H9 (cell line): ENCODE measurements at regions not wholly inside any gene's neighbourhood (a gene's known extent, or its start where the extent isn't known, plus 50 kb on each side); places are given as distances from the start of the nearest gene placed in this dataset.

ENCODE experiments used
- DNase-seq: peaks from one replicate; pipeline ENCODE4 v3.0.0-alpha.2; 2017
- H2AFZ ChIP-seq: one replicate; pipeline ENCODE4 v1.6.1; 2013; ENCODE audit warnings: mild to moderate bottlenecking, low read length, control low read depth, moderate library complexity
- H2AK5ac ChIP-seq: 2 replicates; pipeline ENCODE4 v1.6.1; 2013; ENCODE audit warnings: low read length, control low read depth, mixed read lengths; ENCODE audit not compliant: insufficient read length
- H2BK120ac ChIP-seq: one replicate; pipeline ENCODE4 v1.6.1; 2013; ENCODE audit warnings: low read depth, mild to moderate bottlenecking, low read length, control low read depth, inconsistent platforms; ENCODE audit not compliant: poor library complexity, severe bottlenecking
- H2BK12ac ChIP-seq: 2 replicates; pipeline ENCODE4 v1.6.1; 2013; ENCODE audit warnings: low read length, control low read depth, mixed read lengths, low read depth; ENCODE audit not compliant: insufficient read length
- H2BK15ac ChIP-seq: 2 replicates; pipeline ENCODE4 v1.6.1; 2013; ENCODE audit warnings: low read depth, low read length, control low read depth
- H2BK20ac ChIP-seq: one replicate; pipeline ENCODE4 v1.6.1; 2013; ENCODE audit warnings: low read depth, mild to moderate bottlenecking, low read length, control low read depth, inconsistent platforms; ENCODE audit not compliant: poor library complexity, severe bottlenecking
- H2BK5ac ChIP-seq: 2 replicates; pipeline ENCODE4 v1.6.1; 2013; ENCODE audit warnings: low read length, control low read depth, mixed read lengths; ENCODE audit not compliant: insufficient read length
- H3K14ac ChIP-seq: 2 replicates; pipeline ENCODE4 v1.6.1; 2013; ENCODE audit warnings: low read length, control low read depth; ENCODE audit not compliant: insufficient read depth
- H3K18ac ChIP-seq: 2 replicates; pipeline ENCODE4 v1.6.1; 2013; ENCODE audit warnings: low read depth, mild to moderate bottlenecking, mixed read lengths, low read length, control low read depth; ENCODE audit not compliant: insufficient read length
- H3K23ac ChIP-seq: 2 replicates; pipeline ENCODE4 v1.6.1; 2013; ENCODE audit warnings: low read length, control low read depth, mixed read lengths, low read depth; ENCODE audit not compliant: insufficient read length
- H3K23me2 ChIP-seq: 2 replicates; pipeline ENCODE4 v1.6.1; 2013; ENCODE audit warnings: low read depth, mild to moderate bottlenecking, mixed read lengths, low read length, control low read depth; ENCODE audit not compliant: insufficient read length, poor library complexity, severe bottlenecking
- H3K27ac ChIP-seq: 2 replicates; pipeline ENCODE4 v1.5.1; 2013; ENCODE audit warnings: low read length, control low read depth, mixed read lengths, low read depth; ENCODE audit not compliant: insufficient read length
- H3K27me3 ChIP-seq: 2 replicates; pipeline ENCODE4 v1.6.1; 2013; ENCODE audit warnings: low read length, control low read depth, inconsistent platforms; ENCODE audit not compliant: insufficient read depth
- H3K4ac ChIP-seq: 2 replicates; pipeline ENCODE4 v1.6.1; 2013; ENCODE audit warnings: low read depth, mild to moderate bottlenecking, control low read depth, inconsistent platforms, low read length, moderate library complexity
- H3K4me1 ChIP-seq: 2 replicates; pipeline ENCODE4 v1.6.1; 2013; ENCODE audit warnings: low read length, control low read depth, inconsistent platforms; ENCODE audit not compliant: insufficient read depth
- H3K4me2 ChIP-seq: 2 replicates; pipeline ENCODE4 v1.6.1; 2013; ENCODE audit warnings: low read length, control low read depth, mixed read lengths; ENCODE audit not compliant: insufficient read length, insufficient read depth
- H3K56ac ChIP-seq: 2 replicates; pipeline ENCODE4 v1.6.1; 2013; ENCODE audit warnings: low read depth, mild to moderate bottlenecking, mixed read lengths, low read length, control low read depth; ENCODE audit not compliant: insufficient read length
- H3K79me1 ChIP-seq: 2 replicates; pipeline ENCODE4 v1.6.1; 2013; ENCODE audit warnings: low read depth, mild to moderate bottlenecking, moderate library complexity, low read length, control low read depth, inconsistent platforms; ENCODE audit not compliant: insufficient read depth, poor library complexity, severe bottlenecking
- H3K79me2 ChIP-seq: 2 replicates; pipeline ENCODE4 v1.6.1; 2013; ENCODE audit warnings: low read length, control low read depth, inconsistent platforms; ENCODE audit not compliant: insufficient read depth
- H3K9ac ChIP-seq: 2 replicates; pipeline ENCODE4 v1.6.1; 2013; ENCODE audit warnings: low read length, control low read depth, mixed read lengths; ENCODE audit not compliant: insufficient read length; ENCODE audit errors: extremely low read depth
- H3K9me3 ChIP-seq: one replicate; pipeline ENCODE4 v1.6.1; 2013; ENCODE audit warnings: low read depth, low read length, inconsistent platforms; ENCODE audit not compliant: control insufficient read depth
- H3T11ph ChIP-seq: one replicate; pipeline ENCODE4 v1.6.1; 2013; ENCODE audit warnings: mild to moderate bottlenecking, low read length, control low read depth, inconsistent platforms
- H4K20me1 ChIP-seq: one replicate; pipeline ENCODE4 v1.6.1; 2013; ENCODE audit not compliant: control insufficient read depth, insufficient read length, insufficient read depth
- H4K5ac ChIP-seq: 2 replicates; pipeline ENCODE4 v1.6.1; 2013; ENCODE audit warnings: low read depth, mild to moderate bottlenecking, mixed read lengths, low read length, control low read depth; ENCODE audit not compliant: insufficient read length
- H4K8ac ChIP-seq: replicated peaks from 2 replicates; pipeline ENCODE4 v1.6.1; 2013; ENCODE audit warnings: low read length, control low read depth, mixed read lengths, low read depth; ENCODE audit not compliant: insufficient read length
- H4K91ac ChIP-seq: 2 replicates; pipeline ENCODE4 v1.6.1; 2013; ENCODE audit warnings: low read depth, mild to moderate bottlenecking, moderate library complexity, mixed read lengths, low read length, control low read depth; ENCODE audit not compliant: insufficient read length
- H3K27ac Mint-ChIP-seq, 3 experiments: 2 replicates in 2 of 3; 3 replicates in 1 of 3; pipeline ENCODE4 v1.8.0; 2020 to 2021; ENCODE audit warnings: mixed read lengths in 3 of 3, mild to moderate bottlenecking in 1 of 3, moderate library complexity in 1 of 3
- H3K27me3 Mint-ChIP-seq: 2 replicates; pipeline ENCODE4 v1.8.0; 2021; ENCODE audit warnings: low read depth, mild to moderate bottlenecking, moderate library complexity, mixed read lengths
- H3K36me3 Mint-ChIP-seq, 3 experiments: 2 replicates in 2 of 3; 3 replicates in 1 of 3; pipeline ENCODE4 v1.8.0; 2020 to 2021; ENCODE audit warnings: low read depth in 3 of 3, mixed read lengths in 3 of 3; ENCODE audit not compliant: insufficient read depth in 1 of 3
- H3K4me1 Mint-ChIP-seq, 2 experiments: 2 replicates each; pipeline ENCODE4 v1.8.0; 2020; ENCODE audit warnings: mixed read lengths in 2 of 2
- H3K4me3 Mint-ChIP-seq, 2 experiments: 2 replicates in 1 of 2; 3 replicates in 1 of 2; pipeline ENCODE4 v1.8.0; 2020 to 2021; ENCODE audit warnings: mild to moderate bottlenecking in 2 of 2, mixed read lengths in 2 of 2, moderate library complexity in 1 of 2
- H3K9me3 Mint-ChIP-seq, 2 experiments: 2 replicates in 1 of 2; 3 replicates in 1 of 2; pipeline ENCODE4 v1.8.0; 2020; ENCODE audit warnings: mild to moderate bottlenecking in 2 of 2, mixed read lengths in 2 of 2, moderate library complexity in 1 of 2
- CTCF ChIP-seq: fragments of 200-600 bp; sonication (generic); conservative IDR thresholded peaks from 3 replicates; pipeline ENCODE4 v1.8.0; 2021; ENCODE audit warnings: antibody characterized with exemption, mild to moderate bottlenecking
- WGBS: extraction: QIAGEN DNeasy Blood & Tissue Kit; methylation state at CpG from one replicate; pipeline ENCODE4 v1.1.7; 2013; ENCODE audit warnings: missing lambda C conversion rate, low lambda C conversion rate, mixed read lengths; ENCODE audit not compliant: insufficient read length; ENCODE audit errors: extremely low coverage; 5-methylcytosine and 5-hydroxymethylcytosine counted together

GRCh38 chr5:129223178-129223577, 128.6 kb downstream of the ISOC1 start:
- H3K4me1 ChIP-seq = no peaks in the 10 kb centered on the region
- no peaks in the 10 kb centered on the region for H3K9me3 ChIP-seq
- H3K23me2 ChIP-seq = no peaks in the 10 kb centered on the region
- no peak overlapping the region for H3K27ac ChIP-seq
- H4K20me1 ChIP-seq = no peaks in the 10 kb centered on the region
- Mint-ChIP-seq H3K27me3 (no peaks in the 10 kb centered on the region), H3K36me3 (no peaks in the 10 kb centered on the region), H3K4me3 (no peak overlapping the region), H3K4me1 (no peaks in the 10 kb centered on the region), H3K27ac (no peak overlapping the region), H3K9me3 (no peaks in the 10 kb centered on the region)
- TF ChIP-seq CTCF = no peak
- H3K23ac ChIP-seq = no peak overlapping the region
- H3K79me2 ChIP-seq = no peaks in the 10 kb centered on the region
- no peak overlapping the region for H2BK12ac ChIP-seq
- no peak overlapping the region for H2BK120ac ChIP-seq
- H2BK5ac ChIP-seq = no peak overlapping the region
- H3K56ac ChIP-seq = no peak overlapping the region
- no peaks in the 10 kb centered on the region for H3K27me3 ChIP-seq
- no peak overlapping the region for H3T11ph ChIP-seq
- no CpG with 5 or more reads among the region's 2 CpGs for WGBS
- DNase-seq = no peak
- H4K5ac ChIP-seq = no peak overlapping the region
- H3K4me2 ChIP-seq = no peak overlapping the region
- no peak overlapping the region for H3K9ac ChIP-seq
- no peaks in the 10 kb centered on the region for H3K79me1 ChIP-seq
- H2BK20ac ChIP-seq = no peak overlapping the region
- H3K4ac ChIP-seq = no peak overlapping the region
- no peak overlapping the region for H2AFZ ChIP-seq
- no peak overlapping the region for H2AK5ac ChIP-seq
- no peak overlapping the region for H2BK15ac ChIP-seq
- no peak overlapping the region for H4K8ac ChIP-seq
- no peak overlapping the region for H3K14ac ChIP-seq
- no peak overlapping the region for H4K91ac ChIP-seq
- H3K18ac ChIP-seq = no peak overlapping the region
